Esophagus muscularis mucosa (tissue), 3 donors: ENCODE measurements at regions not wholly inside any gene's neighbourhood (a gene's known extent, or its start where the extent isn't known, plus 50 kb on each side); places are given as distances from the start of the nearest gene placed in this dataset.

Experiments used
- POLR2A ChIP-seq: fragments of 450-650 bp; IDR thresholded peaks from one replicate; pipeline ENCODE4 v1.6.1; 2017; ENCODE audit warnings: antibody characterized with exemption, moderate library complexity, mild to moderate bottlenecking, low read depth
- TF ChIP-seq, protein P1 (sequence below), 3 experiments: fragments of 200-600 bp in 2 of 3; fragments of 450-650 bp in 1 of 3; sonication (generic) in 2 of 3; IDR thresholded peaks; one replicate each; pipeline ENCODE4 v1.5.1; 2017 to 2019; ENCODE audit warnings: antibody characterized with exemption in 3 of 3, mild to moderate bottlenecking in 2 of 3, moderate library complexity in 1 of 3

DNA sequence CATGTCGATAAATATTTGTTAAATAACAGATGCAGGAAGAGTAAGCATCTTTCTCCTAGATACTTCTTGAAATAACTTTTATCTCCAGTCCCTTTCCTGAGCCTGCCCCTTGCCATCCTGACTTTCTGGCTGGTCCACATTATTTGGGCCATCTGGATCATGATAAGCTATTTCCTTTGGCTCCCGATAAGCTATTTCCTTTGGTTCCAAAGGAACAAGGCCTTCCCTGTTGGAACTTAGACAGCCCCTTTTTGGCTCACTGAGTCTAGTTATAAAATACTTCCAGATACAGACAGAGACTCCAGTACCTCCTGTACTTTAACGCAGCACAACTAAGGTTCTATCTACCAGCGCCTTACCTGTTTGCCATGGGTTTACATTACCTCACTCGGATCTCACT is 205.3 kb upstream of the CCDC150 start:
- TF ChIP-seq, protein P1, sequence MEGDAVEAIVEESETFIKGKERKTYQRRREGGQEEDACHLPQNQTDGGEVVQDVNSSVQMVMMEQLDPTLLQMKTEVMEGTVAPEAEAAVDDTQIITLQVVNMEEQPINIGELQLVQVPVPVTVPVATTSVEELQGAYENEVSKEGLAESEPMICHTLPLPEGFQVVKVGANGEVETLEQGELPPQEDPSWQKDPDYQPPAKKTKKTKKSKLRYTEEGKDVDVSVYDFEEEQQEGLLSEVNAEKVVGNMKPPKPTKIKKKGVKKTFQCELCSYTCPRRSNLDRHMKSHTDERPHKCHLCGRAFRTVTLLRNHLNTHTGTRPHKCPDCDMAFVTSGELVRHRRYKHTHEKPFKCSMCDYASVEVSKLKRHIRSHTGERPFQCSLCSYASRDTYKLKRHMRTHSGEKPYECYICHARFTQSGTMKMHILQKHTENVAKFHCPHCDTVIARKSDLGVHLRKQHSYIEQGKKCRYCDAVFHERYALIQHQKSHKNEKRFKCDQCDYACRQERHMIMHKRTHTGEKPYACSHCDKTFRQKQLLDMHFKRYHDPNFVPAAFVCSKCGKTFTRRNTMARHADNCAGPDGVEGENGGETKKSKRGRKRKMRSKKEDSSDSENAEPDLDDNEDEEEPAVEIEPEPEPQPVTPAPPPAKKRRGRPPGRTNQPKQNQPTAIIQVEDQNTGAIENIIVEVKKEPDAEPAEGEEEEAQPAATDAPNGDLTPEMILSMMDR (IDR thresholded peaks at IDR 0.05) = no peak
- no peak for TF ChIP-seq POLR2A
